ENCODE measurements at regions not wholly inside any gene's neighbourhood (a gene's known extent, or its start where the extent isn't known, plus 50 kb on each side); places are given as distances from the start of the nearest gene placed in this dataset.
"Not testable (repeated sequence)": the region's sequence is repeated elsewhere in the genome, so short reads cannot be mapped to it uniquely, and the experiment has no call there.

- DNase-seq, result not testable (repeated sequence)
These were observed 60.3 kb upstream of the NMU start for GRCh38 chr4:55696424-55696823.

DNA sequence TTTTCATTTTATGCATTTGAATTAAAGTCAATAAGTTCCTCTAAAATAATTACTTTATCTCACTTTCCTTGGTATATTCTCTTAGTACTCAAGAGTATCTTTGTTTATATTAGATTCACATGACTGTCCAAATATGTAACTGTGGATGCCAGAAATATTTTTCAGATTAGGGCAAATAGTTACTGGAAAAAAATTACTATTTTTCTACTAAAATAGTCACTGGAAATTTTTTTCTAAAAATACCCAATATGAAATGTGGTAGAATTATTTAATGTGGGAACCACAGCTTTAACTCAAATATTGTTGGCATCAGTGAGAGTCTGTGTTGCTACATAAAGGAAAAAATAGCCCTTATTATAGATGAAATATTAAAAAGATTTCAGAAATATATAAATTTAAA is 70.4 kb upstream of the NMU start:
- DNase-seq, result no peak

DNA sequence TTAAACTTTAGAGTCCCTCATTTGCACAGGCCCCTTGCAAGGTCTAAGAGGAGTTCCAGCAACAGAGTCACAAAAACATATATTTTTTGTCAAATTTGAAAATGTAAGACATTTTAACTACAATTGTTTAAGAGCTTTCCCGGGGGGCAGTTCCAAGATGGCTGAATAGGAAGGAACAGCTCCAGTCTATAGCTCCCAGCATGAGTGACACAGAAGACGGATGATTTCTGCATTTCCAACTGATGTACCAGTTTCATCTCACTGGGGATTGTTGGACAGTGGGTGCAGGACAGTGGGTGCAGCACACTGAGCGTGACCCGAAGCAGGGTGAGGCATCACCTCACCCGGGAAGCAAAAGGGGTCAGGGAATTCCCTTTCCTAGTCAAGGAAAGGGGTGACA is 71.4 kb upstream of the NMU start:
- DNase-seq, result no peak

DNA sequence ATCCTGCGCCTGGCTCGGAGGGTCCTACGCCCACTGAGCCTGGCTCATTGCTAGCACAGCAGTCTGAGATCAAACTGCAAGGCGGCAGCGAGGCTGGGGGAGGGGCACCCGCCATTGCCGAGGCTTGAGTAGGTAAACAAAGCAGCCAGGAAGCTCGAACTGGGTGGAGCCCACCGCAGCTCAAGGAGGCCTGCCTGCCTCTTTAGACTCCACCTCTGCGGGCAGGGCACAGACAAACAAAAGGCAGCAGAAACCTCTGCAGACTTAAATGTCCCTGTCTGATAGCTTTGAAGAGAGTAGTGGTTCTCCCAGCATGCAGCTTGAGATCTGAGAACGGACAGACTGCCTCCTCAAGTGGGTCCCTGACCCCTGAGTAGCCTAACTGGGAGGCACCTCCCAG is 71.9 kb upstream of the NMU start:
- DNase-seq, result not testable (repeated sequence)

DNA sequence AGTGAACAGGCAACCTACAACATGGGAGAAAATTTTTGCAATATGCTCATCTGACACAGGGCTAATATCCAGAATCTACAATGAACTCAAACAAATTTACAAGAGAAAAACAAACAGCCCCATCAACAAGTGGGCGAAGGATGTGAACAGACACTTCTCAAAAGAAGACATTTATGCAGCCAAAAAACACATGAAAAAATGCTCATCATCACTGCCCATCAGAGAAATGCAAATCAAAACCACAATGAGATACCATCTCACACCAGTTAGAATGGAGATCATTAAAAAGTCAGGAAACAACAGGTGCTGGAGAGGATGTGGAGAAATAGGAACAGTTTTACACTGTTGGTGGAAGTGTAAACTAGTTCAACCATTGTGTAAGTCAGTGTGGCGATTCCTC is 76.7 kb upstream of the NMU start:
- DNase-seq, result not testable (repeated sequence)

DNA sequence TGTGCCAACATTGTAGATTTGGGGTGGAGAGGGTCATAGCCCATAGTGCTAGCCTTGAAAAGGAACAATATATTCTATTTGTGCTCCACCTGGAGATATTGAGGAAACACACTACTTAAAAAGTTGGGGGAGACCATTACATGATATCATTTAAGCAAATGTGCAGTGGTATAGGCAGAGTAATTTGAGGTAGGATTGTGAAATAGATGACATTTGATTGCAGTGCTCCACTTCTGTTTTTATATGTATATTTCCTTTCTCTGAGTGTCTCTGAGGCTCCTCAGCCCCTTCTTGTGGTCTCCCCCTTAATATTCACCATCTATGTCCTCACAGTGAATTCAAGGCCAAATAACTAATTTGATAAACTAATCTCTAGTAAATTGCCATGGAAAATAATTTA is 85.6 kb upstream of the NMU start:
- DNase-seq, result no peak

- DNase-seq, result no peak
These were observed 86.0 kb upstream of the NMU start for GRCh38 chr4:55722132-55722531.

DNA sequence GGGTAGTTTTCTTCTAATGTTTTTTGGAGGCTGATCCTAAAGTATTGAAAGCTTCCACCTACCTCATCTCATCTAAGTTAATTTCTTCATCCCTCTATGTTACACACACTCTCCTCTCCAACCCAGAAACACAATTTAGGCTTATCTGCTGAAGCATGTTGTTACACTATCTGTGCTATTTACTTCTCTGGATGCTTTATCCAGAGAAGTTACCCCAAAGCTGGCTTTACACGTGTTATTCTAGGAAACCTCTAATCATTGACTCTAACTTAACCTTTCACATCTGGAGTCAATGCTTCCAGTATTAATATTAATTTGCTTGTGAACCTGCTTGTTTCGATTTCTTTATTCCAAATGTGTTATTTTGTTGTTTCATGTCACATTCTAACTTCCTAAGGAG is 87.3 kb upstream of the NMU start:
- DNase-seq, result no peak

GRCh38 chr4:55725057-55725456 is 89.0 kb upstream of the NMU start:
- no peak for DNase-seq

GRCh38 chr4:55727746-55728145 is 91.6 kb upstream of the NMU start:
- no peak for DNase-seq

DNA sequence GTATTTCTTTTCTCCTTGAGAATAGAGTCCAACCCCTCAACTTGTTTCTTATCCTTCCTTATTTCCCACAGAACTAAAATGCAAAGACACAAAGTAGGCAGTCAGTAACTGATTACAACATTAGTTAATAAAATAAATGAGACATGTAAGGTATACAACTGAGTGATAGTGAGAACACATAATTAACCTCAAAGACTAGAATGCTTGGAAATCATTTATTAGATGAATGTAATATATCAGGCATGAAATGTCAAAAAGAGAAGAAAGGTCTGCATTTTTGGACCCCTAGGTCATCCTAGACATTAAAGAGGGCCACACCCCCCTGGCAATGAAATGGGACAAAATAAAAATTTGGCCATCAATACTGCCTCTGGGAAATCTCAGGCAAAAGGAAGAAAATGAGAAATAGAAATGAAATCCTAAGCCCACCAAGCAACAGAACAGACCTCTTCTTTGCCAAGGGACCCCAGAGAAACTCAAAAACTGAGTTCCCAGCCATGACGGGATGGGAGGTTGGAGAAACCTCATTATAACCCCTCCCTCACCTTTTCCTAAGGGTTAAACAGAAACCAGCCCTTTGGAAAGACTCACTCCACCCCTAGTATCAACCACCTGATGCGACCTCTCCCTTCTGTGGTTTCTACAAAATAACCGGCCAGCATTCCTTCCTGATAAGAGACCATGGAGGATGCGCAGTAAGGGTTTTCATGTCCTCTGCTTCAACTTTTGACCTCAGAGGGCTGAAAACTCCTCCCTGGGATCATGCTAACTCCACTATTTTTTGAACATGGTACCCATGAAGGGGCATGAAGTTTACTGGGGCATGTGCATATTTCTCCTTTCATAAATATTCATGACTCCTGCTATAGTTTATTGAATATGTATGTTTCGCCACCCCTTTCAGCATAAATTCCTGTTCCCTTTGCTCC is 90.0 kb upstream of the EXOC1L start:
- DNase-seq, result no peak

- DNase-seq, result no peak
These were observed 89.2 kb upstream of the EXOC1L start for GRCh38 chr4:55730280-55730931.

GRCh38 chr4:55731959-55732358 is 87.6 kb upstream of the EXOC1L start:
- no peak for DNase-seq

- no peak for DNase-seq
These were observed 86.7 kb upstream of the EXOC1L start for GRCh38 chr4:55732864-55733263.

DNA sequence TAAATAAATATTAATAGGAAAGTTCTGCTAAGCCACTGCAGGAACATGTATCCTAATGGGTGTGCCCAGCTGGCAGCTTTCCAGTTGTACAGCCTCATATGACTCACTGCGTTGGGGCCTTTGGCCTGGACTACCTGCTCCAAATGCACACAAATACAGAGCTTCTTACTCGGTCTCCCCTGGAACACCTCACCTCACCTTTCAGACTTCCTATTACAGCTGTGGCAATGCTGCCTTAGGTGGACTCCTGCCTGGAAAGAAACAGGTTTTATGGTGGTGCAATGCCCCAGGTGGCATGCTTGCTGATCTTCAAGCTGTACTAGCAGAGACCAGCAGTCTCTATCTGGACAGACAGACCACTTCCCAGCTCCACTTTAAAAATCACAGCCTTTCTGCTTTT is 85.7 kb upstream of the EXOC1L start:
- DNase-seq, result no peak

GRCh38 chr4:55736605-55737183 is 82.9 kb upstream of the EXOC1L start:
- DNase-seq, result peak; percentile 8

- DNase-seq, result no peak
These were observed 76.9 kb upstream of the EXOC1L start for GRCh38 chr4:55742655-55743202.

GRCh38 chr4:55744369-55744768 is 75.2 kb upstream of the EXOC1L start:
- no peak for DNase-seq

DNA sequence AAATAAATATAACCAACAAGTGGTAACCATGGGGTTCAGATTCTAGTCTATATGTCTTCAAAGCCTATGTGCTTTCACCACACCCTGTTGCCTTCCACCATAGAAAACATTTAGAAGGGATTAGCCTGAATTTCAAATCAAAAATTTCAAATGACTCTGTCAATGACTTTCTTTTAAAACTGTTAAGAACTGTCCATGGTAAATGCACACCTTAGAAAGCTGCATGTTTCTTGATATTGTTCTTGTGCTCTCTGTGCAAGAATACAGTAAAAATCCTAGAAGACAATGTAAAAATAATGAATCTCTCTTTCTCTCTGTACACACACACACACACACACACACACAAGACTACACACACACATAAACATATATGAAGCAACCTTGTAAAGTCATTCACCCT is 74.6 kb upstream of the EXOC1L start:
- no peak for DNase-seq

- no peak for DNase-seq
These were observed 71.8 kb upstream of the EXOC1L start for GRCh38 chr4:55747793-55748192.

- no peak for DNase-seq
These were observed 69.9 kb upstream of the EXOC1L start for GRCh38 chr4:55749666-55750065.

DNA sequence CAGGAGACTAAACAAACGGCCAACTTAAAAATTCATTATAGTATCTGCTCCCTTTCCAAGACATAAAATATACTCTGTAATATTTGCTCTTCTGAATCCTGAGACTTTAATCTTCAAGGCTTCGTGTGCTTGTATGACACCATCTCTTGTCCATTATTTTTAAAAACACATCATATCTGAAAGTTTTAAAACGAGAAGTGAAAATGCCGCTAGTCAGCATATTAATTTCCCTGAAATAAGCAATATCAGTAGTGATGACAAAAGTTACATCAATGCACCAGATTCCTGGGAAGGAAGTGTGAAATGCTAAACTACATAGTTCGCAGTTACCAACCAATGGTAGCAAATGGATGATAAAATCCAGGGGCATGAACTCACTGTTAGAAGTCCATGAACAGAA is 66.8 kb upstream of the EXOC1L start:
- DNase-seq, result no peak

DNA sequence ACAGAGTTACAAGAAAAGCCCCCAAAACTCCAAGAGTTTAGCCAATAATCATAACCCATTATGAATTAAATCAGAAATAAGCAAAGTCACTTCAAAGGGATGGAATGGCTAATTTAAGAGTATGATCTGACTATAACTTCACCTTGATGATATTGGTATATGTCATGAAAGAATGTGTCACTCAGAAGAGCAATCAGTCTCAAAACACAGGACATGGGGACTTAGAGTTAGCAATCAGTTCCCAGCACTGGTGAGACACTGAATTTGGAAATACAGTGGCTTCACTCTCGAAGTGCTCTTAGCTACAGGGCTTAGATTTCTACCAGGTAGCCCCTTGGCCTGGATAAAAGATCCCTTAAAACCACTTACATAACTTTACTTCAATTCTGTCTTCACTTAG is 65.7 kb upstream of the EXOC1L start:
- no peak for DNase-seq
